ENCODE measurements at regions not wholly inside any gene's neighbourhood (a gene's known extent, or its start where the extent isn't known, plus 50 kb on each side); places are given as distances from the start of the nearest gene placed in this dataset.

GRCh38 chr12:115857923-115858322 lies 419.6 kb downstream of the MED13L start:
- no peak for DNase-seq (ENCODE audit: low read depth)

DNA sequence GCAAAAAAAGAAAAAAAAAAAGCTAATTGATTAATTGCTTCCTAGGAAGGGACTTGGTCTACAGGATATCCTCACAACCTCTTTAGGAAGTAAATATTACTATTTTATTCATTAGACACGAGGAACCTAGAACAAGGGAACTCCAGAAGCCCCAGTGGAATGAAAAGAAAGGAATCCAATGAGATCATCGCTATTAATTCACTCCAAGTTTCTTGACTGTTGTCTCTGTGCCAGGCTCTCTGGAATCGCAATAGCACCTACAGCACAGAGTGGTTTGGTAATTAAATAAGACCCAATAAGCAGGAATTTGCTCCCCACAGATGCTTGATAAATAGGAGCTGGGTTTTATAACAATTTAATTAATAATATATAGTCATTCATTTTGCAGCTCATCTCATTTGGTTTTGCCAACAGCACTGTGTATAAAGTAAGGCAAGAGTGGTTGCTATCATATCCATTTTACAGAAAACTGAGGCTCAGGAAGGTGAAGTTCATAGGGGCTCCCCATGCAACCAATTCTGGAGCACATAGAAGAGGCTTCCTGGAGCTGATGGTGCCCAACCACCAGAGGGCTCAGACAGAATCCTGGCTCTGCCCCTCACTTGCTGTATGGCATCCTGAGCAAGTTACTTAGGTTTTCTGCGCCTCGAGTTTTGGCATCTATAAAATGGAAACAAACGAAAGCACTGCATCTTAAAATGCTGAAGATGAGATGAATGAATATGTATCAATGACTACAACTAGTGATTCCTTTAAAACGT lies 420.2 kb downstream of the MED13L start:
- no peak for DNase-seq (ENCODE audit: low read depth)

- DNase-seq (ENCODE audit: low read depth) = no peak
Measured at GRCh38 chr12:115852054-115852453, 425.4 kb downstream of the MED13L start.

DNA sequence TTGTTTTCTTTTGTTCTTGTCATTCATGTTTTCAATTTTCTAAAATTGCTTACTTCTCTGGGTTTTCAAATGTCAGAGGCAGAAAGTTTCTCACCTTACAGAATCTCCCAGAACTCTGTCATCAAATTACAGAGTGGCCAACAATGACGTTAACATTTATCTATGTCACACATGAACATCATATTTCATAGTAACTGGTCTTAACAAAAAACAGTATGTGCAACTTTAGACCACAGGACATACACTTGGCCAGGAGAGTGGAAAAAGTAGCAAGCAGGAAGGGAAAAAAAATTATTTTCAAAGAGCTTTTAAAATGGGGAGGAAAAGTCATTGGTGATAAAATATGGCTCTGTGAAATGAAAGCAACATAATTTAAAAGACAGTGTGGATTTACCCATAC lies 426.5 kb downstream of the MED13L start:
- no peak for DNase-seq (ENCODE audit: low read depth)

- no peak for DNase-seq (ENCODE audit: low read depth)
Measured at GRCh38 chr12:115849262-115849943, 428.1 kb downstream of the MED13L start.

DNA sequence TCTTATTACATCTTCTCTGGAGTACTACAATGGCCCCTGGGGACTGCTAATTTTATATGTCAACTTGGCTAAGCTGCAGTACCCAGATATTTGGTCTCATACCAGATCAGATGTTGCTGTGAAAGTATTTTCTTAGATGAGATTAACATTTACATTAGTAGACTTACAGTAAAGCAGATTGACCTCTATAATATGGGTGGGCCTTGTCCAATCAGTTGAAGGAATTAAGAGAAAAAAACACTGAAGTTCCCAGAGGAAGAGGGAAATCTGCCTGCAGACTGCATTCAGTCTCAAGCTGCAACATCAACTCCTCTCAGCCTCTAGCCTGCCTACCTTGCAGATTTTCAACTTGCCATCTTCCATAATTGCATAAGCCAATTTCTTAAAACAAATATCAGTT lies 430.1 kb downstream of the MED13L start:
- DNase-seq (ENCODE audit: low read depth) = no peak

DNA sequence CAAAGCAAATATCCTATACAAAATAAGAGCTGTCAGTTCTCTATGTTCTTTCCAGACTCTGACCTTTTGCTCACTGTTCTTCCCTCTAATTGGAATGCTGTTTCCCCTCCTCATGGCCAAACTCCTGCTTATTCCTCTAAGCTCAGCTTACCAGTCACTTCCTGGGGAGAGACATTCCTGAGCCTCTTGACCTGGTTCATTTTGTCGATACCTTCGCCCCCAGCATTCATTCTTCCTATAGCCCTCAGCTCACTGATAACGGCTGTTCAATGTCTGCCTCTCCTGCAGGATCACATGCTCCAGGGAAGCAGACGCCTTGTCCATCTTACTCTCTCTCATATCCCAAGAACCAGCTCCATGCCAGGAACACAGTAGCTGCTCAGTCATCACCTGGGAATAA lies 431.0 kb downstream of the MED13L start:
- no peak for DNase-seq (ENCODE audit: low read depth)

DNA sequence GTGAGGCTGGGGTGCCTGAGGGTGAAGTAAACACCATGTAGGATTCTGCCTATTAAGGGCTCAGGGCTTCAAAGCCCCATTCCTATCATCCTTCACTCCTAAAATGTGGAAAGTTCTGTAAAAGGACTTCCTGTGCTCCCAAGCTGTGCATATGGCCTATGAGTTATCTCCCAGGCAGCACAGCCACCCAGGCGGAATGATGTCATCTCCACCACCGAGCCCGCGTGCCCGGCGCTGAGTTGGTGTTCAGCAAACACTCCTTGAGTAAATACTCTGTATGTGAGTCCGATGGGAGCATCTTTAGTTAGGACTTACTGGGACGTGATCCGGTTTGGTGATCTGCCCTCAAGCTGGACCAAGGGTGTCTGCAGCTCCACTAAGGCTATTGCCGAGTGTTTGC lies 437.3 kb downstream of the MED13L start:
- DNase-seq (ENCODE audit: low read depth) = no peak

DNA sequence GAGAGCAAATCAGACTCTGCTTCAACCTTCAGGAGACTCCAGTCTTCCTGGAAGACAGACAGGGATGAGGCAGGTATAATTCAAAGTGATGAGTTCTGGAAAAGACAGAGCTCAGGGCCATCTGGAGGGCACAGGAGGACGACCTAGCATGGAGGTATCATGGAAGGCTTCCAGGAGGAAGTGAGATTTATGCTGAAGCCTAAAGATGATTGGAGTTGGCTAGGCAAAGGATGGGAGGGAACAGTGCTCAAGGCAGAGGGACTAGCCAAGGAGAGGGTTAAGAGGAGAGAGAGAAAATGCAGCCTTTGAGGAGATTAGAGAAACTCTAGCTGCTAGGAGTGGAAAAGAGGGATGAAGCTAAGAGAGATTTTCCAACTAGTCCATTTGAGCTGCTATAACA lies 438.5 kb downstream of the MED13L start:
- no peak for DNase-seq (ENCODE audit: low read depth)

DNA sequence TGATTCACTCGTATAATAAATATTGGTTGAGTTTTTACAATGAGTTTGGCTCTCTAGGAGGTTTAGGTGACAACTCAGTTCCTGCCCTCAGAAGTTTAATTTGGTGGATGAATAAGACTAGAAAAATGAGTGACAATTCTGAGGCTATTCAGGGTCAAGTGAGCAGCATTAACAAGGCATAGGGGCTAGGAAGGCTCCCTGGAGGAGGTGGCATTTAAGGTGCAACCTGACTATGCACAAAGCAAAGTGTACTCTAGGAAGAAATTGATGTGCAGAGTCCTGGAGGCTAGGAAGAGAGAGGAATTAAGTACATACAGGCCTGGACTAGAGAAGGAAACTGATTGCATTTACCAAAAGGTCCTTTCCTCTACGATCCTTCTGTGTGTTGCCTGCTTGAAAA lies 440.3 kb downstream of the MED13L start:
- DNase-seq (ENCODE audit: low read depth) = no peak

GRCh38 chr12:115835445-115835844 lies 442.0 kb downstream of the MED13L start:
- DNase-seq (ENCODE audit: low read depth) = no peak

DNA sequence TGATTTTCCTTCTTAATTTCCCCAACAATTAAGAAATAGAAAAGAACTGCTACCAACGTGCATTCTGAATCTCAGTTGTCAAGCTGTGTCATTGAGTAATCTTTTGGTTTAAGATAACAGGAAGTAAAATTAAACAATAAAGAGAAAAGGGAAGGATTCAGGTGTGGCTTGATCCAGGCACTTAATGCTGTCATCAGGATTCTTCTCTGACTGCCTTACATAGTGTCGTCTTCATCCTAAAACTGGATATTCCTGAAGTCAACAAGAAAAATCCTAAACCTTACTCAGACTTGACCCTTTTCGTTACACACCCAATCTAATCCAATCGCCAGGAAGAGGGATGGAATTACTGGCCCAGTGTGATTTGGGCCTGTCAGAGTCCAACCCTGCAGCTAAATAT lies 443.8 kb downstream of the MED13L start:
- no peak for DNase-seq (ENCODE audit: low read depth)

GRCh38 chr12:115830633-115831032 lies 446.9 kb downstream of the MED13L start:
- DNase-seq (ENCODE audit: low read depth) = no peak

GRCh38 chr12:115830070-115830469 lies 447.4 kb downstream of the MED13L start:
- no peak for DNase-seq (ENCODE audit: low read depth)

- no peak for DNase-seq (ENCODE audit: low read depth)
Measured at GRCh38 chr12:115828168-115828567, 449.3 kb downstream of the MED13L start.

- DNase-seq (ENCODE audit: low read depth) = no peak
Measured at GRCh38 chr12:115824936-115825602, 452.4 kb downstream of the MED13L start.

- DNase-seq (ENCODE audit: low read depth) = no peak
Measured at GRCh38 chr12:115823635-115824034, 453.9 kb downstream of the MED13L start.

DNA sequence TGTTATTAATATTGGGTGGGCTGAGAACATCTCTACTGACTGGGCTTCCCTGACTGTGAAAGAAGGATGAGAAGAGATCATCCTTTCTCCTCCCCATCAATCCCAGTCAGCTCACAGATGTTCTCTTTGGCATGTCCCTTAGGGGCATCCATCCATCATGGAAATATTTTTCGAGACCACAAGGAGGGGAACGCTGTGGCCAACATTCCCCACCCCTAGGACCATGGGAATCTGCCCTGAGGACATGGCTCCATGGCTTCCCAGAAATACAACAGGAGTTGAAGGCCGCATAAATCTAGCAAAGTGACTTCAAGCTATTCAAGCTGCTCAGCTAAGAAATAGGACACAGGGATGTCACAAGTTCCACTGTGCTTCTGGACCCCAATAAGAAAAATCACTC lies 456.8 kb downstream of the MED13L start:
- DNase-seq (ENCODE audit: low read depth) = no peak

GRCh38 chr12:115818973-115819372 lies 458.5 kb downstream of the MED13L start:
- DNase-seq (ENCODE audit: low read depth) = no peak

DNA sequence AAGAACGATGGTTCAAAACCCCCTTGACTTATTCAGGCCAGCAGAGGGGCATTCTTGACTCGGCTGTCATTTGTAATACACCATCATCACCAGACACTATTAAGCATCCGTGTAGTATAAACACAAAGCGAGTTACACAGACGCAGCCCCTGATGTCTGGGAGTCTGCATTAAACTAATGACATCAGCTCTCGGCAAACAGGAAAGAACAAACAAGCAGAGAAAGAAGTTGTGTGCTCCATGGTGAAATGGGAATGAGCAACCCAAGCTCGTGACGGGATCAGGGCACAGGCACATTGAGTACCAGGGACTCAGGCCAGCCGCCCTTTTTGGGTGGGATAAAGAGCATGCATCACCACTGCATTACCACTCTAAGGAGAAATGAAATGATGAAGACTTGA lies 460.1 kb downstream of the MED13L start:
- no peak for DNase-seq (ENCODE audit: low read depth)

DNA sequence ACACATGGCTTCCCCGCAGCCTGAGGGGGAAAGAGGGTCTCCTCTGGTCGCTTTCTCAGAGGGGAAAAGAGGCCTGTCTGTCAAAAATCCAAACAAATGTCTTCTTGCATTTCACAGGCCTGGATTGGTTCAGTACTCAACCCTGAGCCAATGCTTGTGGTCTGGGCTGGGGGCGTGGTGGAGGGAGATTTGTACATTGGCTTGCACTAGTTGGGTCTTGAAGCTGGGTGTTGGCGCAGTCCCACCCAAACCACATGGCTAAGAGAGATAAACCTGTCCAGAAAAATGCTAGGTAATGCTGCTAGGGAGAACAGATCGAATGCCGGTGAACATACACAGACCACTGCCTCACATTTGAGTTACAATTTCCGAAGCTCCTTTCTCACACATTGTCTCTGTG lies 461.6 kb downstream of the MED13L start:
- DNase-seq (ENCODE audit: low read depth) = no peak

GRCh38 chr12:115813256-115813655 lies 464.2 kb downstream of the MED13L start:
- no peak for DNase-seq (ENCODE audit: low read depth)

DNA sequence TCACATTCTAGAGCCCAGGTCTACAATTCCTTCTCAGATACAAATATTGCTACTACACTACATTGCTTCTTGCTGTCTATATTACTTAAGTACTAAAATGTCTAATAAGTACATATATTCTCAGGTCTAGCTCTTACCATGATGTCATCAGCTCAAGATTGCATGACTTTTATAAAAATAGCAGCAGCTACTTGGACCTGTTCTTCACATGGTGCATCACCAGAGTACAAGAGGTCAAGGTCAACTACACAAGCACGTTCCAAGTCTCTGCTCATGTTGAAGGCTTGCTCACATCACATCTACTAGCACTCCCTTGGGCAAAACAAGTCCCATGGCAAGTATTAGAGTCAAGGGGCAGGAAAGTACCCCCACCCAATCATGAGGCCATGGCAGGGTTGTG lies 465.6 kb downstream of the MED13L start:
- DNase-seq (ENCODE audit: low read depth) = no peak
